Midbrain (tissue), 1 donor: ENCODE measurements at regions not wholly inside any gene's neighbourhood (a gene's known extent, or its start where the extent isn't known, plus 50 kb on each side); places are given as distances from the start of the nearest gene placed in this dataset.

Source experiments
- DNase-seq: peaks from one replicate; lab custom pipeline; 2025; lab: John Stamatoyannopoulos, UW

DNA sequence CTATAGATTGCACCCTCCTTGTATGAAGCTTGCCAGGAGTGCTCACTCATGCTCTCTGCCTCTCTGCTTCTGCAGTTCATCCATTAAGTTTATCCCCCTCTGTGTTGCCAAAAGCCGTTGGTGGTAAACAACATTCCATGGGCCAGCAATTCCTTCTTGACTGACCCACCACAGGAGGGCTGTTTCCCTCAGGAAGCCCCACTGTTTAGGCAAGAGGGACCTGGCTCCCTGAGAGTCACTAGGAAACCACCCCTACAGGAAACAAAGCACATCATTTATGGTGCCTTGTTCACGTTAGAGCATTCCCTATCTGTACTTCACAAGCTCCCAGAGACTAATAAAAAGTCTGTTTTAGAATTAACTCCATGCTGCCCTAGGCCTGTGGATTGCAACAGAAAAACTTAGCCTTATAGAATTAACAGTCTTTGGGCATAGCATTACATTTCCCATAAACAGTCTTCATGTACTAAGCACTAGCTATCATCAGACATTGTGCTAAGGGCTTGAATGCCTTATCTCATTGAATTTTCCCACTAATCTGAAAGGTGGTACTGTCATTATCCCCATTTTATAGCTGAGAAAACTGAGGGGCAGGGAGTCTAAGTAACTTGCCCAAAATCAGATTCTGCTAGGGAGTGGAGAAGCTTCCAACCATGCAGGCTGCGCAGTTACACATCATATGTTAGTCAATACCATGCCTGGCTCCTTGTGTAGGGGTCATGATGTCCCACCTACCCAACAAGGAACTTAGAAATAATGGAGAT lies 149.9 kb downstream of the SHQ1 start:
- DNase-seq = no peak

GRCh38 chr3:72697717-72698116 lies 150.5 kb downstream of the SHQ1 start:
- no peak for DNase-seq

DNA sequence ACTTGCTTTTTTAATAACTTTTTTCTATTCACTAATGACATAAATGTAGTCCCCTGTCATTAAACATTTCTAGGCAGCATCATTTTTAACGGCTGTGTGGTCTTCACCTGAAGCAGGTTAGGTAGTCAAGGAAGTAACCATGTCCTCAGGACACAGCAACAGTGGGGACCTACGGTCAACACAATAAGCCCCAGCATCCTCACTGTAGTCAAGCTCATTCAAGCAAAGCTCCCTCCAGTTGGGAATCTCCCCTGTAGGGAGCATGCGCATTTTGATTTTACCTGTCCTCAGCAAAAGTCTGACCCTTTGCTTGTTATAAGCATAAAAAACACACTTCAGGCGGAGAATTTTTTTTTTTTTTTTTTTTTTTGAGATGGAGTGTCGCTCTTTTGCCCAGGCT lies 151.4 kb downstream of the SHQ1 start:
- no peak for DNase-seq

GRCh38 chr3:72694398-72694797 lies 153.8 kb downstream of the SHQ1 start:
- no peak for DNase-seq

GRCh38 chr3:72692990-72693389 lies 155.3 kb downstream of the SHQ1 start:
- DNase-seq = no peak

- no peak for DNase-seq
Observed at GRCh38 chr3:72690629-72691028, 157.6 kb downstream of the SHQ1 start.

- DNase-seq = no peak
Observed at GRCh38 chr3:72682936-72683452, 165.3 kb downstream of the SHQ1 start.

- DNase-seq = no peak
Observed at GRCh38 chr3:72681598-72681997, 166.6 kb downstream of the SHQ1 start.

- no peak for DNase-seq
Observed at GRCh38 chr3:72680766-72681165, 167.5 kb downstream of the SHQ1 start.

GRCh38 chr3:72679540-72680198 lies 168.6 kb downstream of the SHQ1 start:
- DNase-seq = peak; percentile 14

- DNase-seq = no peak
Observed at GRCh38 chr3:72678867-72679266, 169.4 kb downstream of the SHQ1 start.

DNA sequence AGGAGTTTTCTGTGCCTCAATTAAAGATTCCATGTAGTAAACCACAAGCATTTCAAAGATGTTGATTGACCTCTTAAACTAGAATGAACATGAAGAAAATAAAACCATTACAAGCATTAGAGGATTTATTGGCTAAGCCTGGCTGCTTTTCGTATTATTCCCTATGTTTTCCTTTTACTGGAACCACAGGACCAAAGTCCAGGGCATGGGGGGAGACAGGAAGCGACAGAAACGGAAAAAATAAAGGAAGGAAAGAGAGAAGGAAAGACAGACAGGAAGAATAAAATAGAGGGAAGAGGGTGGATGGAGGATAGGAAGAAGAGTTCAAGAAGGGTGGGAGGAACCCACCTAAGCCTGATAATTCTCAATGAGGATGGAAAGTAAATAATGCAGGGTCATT lies 169.9 kb downstream of the SHQ1 start:
- no peak for DNase-seq

DNA sequence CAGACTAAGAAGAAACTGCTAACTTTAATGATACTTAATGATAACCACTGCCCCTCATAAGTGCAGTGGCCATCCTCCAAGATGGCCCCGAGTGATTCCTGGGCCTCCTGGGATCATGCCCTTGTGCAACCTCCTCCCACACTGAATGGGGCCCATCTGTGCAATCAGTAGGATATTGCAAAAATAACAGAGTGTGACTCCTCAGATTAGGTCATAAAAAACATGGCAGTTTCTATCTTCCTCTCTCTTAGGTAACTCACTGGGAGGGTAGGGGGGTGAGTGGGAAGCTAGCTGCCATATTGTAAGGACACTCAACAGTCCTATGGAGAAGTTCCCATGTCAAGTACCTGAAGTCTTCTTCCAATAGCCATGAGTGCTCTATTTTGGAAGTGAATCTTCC lies 173.0 kb downstream of the SHQ1 start:
- DNase-seq = no peak

DNA sequence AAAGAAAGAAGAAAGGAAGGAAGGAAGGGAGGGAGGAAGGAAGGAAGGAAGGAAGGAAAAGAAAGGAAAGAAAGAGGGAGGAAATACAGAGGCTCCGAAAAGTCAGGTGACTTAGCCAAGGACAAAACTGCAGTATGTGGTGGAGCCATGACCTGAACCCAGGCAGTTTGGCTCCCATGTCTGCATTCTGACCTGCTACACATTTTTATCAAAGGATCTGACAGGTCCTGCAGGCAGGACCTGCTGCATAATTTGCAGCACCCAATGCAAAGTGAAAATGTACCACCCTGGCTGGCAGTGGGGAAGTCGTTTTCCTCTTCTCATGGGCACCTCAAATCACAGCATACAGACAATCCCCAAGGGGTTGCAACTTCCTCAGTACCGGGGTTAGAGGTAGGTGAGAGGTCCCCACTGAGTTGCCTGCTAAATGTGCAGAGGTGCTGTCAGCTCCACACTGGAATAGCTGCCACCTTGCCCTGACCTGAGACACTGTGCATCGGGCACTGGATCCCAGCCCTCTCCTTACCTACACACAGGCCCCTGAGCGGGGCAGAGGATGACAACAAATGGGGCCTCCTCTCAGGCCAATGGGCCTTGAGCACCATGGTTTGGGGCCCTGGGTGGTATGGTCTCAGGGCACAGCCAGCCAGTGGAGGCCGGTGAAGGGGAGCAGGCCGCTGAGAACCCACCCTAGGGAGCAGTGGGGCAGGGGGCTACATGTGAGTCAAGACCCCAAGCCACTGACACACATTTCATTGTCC lies 175.1 kb downstream of the SHQ1 start:
- DNase-seq = no peak

- no peak for DNase-seq
Observed at GRCh38 chr3:72669224-72669623, 179.0 kb downstream of the SHQ1 start.

- DNase-seq = no peak
Observed at GRCh38 chr3:72666447-72666755, 181.8 kb downstream of the SHQ1 start.

- peak; percentile 4 for DNase-seq
Observed at GRCh38 chr3:72665701-72666446, 182.4 kb downstream of the SHQ1 start.

DNA sequence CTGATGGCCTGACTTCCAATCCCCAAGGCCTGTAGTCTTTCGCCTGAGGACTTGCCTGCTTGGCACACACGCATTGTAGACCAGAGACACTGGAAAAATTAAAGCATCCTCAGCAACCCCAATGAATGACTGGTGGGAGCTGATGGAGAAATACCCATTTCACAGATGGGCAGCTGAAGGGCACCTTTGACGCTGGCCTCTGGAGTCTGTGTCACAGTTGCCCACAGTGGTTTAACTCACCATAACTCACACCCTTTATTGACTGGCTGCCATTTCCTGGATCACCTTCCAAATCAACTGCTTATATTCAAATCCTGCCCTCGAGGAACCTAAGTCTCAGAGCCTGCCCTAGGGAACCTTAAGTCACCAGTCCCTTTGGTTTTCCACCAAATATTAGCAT lies 183.1 kb downstream of the SHQ1 start:
- DNase-seq = no peak

DNA sequence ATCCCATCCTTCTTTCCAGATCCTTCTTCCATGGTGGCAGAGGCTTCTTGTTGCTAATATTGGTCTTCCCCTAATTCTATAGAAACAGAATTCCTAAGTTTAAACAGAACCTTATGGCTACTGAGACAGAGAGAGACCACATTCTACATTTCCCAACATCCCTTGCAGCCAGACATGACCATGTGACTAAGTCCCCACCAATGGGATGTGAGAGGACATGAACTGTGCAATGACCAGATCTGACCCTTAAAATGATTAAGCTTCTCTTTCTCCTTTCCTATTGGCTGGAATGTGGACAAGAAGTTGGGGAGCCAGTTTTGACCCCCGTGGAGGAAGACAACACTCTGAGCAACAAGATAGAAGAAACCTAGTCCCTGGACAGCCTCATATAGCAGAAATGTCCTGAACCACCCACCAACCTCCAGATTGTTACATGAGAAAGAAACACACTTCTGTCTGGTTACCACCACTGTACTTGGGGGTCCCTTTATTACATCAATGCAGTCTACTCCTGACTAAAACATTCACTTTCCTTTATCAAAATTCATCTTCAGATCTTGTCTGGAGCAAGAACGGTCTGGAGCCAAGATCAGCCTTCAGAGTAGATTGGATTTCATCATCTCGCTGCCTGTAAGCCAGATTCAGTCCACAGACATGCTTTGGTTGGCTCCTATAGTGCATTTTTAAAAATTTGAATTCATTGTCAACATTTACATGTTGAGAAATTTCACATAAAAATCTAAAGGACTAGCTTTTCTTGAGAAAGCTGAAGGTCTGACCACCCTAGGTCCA lies 183.9 kb downstream of the SHQ1 start:
- no peak for DNase-seq

DNA sequence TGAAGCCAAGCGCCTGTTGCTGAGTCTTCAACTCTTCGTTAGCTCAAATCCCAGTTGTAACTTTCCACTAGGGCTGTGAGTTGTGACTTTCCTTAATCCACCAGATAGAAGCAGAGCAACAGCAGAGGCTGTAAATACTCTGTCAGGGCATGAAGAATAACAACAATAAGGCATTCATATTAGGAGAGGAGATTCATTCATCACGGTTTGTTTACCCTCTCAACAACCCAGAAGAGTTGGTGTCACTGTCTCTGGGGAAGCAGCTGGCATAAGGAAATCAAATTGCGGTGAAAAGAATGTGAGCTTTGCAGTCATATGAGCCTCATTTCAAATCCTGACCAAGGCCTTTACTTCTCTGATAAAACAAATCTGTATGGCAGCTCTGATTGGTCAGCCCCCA lies 184.8 kb downstream of the SHQ1 start:
- peak; percentile 79 for DNase-seq

GRCh38 chr3:72661115-72661457 lies 187.2 kb downstream of the SHQ1 start:
- DNase-seq = peak; percentile 59
